ENCODE measurements at regions not wholly inside any gene's neighbourhood (a gene's known extent, or its start where the extent isn't known, plus 50 kb on each side); places are given as distances from the start of the nearest gene placed in this dataset.

- DNase-seq (ENCODE audit: low spot score) (no peak), ATAC-seq (ENCODE audit: low FRiP score) (no peak)
- TF ChIP-seq CTCF (IDR thresholded peaks at IDR 0.05), result no peak
Measured at GRCh38 chr3:83821506-83821905, 1137.3 kb upstream of the CADM2 start.

- ATAC-seq (ENCODE audit: low FRiP score) (no peak), DNase-seq (ENCODE audit: low spot score) (no peak)
Measured at GRCh38 chr3:83823095-83823494, 1135.7 kb upstream of the CADM2 start.

GRCh38 chr3:83835040-83835439 is 1123.7 kb upstream of the CADM2 start:
- DNase-seq (ENCODE audit: low spot score), result no peak
- no peak for ATAC-seq (ENCODE audit: low FRiP score)
- TF ChIP-seq CTCF (IDR thresholded peaks at IDR 0.05), result no peak

More at GRCh38 chr3:83823095-83823494, 1135.7 kb upstream of the CADM2 start:
- TF ChIP-seq CTCF (IDR thresholded peaks at IDR 0.05), result no peak

GRCh38 chr3:83842511-83842910 is 1116.3 kb upstream of the CADM2 start:
- TF ChIP-seq CTCF (IDR thresholded peaks at IDR 0.05), result no peak
- DNase-seq (ENCODE audit: low spot score) (no peak), ATAC-seq (ENCODE audit: low FRiP score) (no peak)

GRCh38 chr3:83843716-83844115 is 1115.1 kb upstream of the CADM2 start:
- TF ChIP-seq CTCF (IDR thresholded peaks at IDR 0.05), result no peak
- DNase-seq (ENCODE audit: low spot score), result no peak
- no peak for ATAC-seq (ENCODE audit: low FRiP score)

GRCh38 chr3:83849106-83849730 is 1109.6 kb upstream of the CADM2 start:
- ATAC-seq (ENCODE audit: low FRiP score), result no peak
- no peak for TF ChIP-seq CTCF (IDR thresholded peaks at IDR 0.05)
- no peak for DNase-seq (ENCODE audit: low spot score)

- DNase-seq (ENCODE audit: low spot score), result no peak
- ATAC-seq (ENCODE audit: low FRiP score), result no peak
- TF ChIP-seq CTCF (IDR thresholded peaks at IDR 0.05), result no peak
Measured at GRCh38 chr3:83863380-83863779, 1095.4 kb upstream of the CADM2 start.
